ENCODE measurements at regions not wholly inside any gene's neighbourhood (a gene's known extent, or its start where the extent isn't known, plus 50 kb on each side); places are given as distances from the start of the nearest gene placed in this dataset.

DNA sequence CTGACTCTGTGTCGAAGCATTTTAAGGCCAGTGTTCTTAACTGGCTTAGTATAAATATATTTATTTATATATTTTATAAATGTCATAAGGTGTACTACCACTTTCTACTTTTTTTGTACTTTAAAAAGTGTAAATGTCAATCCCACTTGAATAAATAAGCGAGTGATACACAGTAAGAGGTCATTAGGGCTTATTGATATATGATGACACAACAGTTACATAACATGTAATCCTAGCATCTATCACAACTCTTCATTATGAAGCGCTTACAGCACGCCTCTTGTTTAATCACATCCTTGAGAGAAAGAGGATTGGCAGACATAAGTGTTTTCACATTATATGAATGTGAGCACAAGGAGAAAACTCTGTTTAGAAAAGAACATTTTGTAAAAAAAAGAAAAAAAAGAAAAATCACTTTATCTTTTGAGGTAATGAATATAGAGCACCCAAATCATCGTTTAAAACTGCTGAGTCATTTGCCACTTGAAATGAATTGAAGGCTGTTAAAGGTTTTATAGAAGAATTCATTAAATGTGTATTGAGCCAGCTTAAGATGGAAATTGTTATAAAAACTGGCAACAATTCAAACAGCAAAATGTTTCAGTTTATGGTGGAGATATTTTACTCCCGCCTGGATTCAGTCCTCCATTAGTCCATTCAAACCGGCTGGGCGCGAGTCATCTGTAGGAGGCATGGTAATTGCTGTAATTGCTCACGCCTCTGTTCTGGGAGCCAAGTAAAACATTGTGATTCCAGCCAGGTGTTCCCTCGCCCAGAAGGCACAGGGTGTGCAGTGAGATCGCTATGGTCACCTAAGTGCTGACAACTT, 627.3 kb upstream of the KIRREL3 start:
- no peak for DNase-seq

DNA sequence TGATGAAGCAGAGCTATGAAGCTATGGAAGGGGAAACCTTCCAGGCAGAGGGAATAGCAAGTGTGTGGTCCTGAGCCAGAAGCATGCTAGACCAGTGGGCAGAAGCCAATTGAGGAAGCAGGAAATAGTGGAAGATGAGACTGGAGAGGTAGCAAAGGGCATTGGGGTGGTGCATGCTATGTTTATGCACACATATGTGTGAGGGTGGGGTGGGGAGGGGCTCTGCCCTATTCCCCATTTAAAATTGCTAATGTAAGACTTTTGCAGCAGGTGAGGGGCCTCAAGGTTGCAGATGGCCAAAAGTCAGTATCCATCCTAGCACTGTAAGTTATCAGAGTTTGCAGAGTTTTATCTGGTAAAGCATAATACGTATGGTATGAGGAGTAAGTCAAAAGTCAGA, 626.6 kb upstream of the KIRREL3 start:
- DNase-seq: no peak

DNA sequence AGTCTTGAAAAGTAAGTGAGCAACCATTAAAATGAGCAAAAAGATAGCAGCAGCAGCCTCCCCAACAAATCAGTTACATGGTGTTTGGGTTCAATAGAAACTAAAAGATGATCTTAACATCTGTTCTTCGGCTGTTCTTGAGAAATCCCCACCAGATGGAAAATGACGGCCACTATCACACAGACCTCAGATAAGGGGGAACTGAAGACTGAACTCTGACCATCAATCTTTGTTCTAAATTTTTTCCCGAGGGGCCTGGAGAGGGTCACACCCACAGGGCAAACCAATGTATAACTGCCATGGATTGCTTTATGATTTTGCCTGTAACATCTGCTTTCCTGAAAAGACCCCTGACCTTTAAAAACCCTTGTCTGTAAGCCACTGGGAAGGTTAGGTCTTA, 624.8 kb upstream of the KIRREL3 start:
- no peak for DNase-seq

DNA sequence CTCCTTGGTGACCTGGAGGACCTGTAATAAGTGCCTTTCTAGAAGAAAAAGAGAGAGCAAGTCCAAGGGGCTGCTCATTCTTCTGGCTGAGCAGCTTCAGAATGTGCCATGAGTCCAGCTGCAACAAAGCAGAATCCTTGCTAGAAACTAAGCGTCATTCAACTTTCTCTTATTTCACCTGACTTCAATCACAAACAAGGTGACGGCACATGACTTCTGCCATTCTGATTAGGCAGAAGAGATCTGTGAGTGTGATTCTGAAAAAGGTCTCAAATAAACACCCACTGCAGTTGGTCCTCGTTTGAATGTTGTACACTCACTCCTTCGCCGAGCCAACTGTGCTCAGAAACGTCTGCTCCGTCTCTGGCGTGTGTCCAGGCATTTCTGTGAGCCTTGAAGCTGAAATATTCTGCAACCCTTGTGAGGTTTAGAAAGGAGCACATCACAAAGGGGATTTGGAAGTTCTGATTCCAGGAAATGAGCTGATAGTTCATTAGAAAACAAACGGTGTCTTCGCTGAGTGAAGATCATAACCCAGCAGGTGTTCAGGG, 623.8 kb upstream of the KIRREL3 start:
- peak; percentile 1 for DNase-seq

DNA sequence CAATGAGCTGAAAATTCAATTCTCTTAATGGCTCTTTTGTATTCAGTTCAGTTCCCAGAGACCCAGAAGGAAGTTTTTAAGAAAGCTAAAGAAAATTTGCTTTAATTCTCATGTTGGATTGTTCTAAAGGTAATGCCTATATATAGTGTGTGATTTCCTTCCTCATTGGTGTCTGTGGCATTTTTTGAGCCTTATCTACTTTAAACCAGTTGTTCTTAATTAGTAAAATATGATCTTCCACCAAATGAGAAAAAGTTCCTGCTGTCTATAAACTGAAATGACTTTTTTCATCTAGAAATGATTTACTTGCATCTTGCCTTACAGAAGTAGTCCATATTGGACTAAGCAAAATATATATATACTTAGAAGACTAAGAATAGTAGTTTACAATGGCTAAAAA, 622.1 kb upstream of the KIRREL3 start:
- DNase-seq: no peak

DNA sequence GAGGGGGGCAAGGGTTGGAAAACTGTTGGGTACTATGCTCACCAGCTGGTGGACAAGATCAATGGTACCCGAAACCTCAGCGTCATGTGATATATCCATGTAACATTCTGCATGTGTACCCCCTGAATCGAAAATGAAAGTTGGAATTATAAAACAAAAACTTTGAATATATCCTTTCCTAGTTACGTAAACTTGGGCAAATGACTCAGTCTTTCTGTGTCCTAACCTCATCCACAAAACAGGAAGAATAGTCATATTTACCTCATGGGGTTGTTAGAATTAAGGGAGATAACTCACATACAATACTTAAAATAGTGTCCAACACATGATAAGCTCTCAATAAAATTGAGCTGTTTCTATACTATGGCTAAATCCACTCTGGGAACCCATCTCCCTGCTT, 620.1 kb upstream of the KIRREL3 start:
- DNase-seq: no peak

DNA sequence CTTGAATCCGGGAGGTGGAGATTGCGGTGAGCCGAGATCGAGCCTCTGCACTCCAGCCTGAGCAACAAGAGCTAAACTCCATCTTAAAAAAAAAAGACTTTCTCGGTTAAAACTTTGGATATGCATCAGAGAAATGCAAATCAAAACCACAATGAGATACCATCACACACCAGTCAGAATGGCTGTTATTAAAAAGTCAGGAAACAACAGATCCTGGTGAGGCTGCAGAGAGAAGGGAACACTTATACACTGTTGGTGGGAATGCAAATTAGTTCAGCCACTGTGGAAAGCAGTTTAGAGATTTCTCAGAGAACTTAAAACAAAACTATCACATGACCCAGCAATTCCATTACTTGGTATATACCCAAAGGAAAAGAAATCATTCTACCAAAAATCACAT, 619.4 kb upstream of the KIRREL3 start:
- DNase-seq: no peak

DNA sequence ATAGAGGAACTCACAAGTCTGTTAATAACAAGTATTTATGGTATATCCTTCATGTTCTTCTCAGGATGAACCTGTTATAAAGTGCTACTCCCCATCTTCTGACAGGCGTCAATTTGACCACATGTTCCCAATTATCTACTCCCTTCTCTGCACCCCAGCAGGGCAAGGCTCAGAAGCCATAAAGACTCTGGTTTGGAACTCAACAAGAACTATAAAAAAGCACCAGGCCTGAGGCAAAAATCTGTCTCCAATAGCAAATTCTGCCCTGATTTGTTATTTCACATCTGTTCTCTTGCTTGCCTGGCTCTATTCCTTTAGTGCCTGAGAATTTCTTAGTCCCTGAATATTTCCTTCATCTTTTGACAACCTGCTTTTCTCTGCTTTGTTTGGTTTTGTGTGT, 618.2 kb upstream of the KIRREL3 start:
- no peak for DNase-seq

DNA sequence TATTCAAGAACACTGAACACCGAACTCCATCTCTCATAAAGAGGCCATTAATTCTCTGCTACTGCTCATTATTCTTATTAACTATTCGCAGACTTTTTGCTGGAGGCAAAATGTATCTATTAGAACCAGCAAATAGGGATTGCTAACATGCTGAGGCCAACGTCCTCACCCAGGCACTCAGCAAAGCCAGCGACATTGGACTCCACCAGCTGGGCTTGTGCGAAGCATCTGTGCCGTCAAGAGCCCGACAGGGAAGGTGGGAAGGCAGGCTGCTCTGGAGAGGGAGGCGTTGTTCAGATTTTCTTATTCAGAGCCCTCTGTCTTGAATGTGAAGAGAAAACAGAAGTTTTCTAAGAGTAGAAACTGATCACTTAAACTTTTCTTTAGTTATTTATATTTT, 615.6 kb upstream of the KIRREL3 start:
- no peak for DNase-seq

DNA sequence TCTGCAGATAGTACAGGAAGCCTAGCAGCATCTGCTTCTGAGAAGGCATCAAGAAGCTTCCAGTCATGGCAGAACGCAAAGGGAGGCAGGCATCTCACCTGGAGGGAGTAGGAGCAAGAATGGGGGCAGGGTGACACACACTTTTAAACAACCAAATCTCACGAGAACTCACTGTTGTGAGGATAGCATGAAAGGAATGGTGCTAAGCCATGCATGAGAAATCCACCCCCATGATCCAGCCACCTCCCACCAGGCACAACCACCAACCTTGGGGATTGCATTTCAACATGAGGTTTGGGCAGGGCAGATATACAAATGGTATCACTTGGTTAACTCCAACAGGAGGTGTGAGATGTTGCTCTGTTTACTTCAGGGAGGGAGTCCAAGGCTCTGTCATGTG, 612.0 kb upstream of the KIRREL3 start:
- no peak for DNase-seq

DNA sequence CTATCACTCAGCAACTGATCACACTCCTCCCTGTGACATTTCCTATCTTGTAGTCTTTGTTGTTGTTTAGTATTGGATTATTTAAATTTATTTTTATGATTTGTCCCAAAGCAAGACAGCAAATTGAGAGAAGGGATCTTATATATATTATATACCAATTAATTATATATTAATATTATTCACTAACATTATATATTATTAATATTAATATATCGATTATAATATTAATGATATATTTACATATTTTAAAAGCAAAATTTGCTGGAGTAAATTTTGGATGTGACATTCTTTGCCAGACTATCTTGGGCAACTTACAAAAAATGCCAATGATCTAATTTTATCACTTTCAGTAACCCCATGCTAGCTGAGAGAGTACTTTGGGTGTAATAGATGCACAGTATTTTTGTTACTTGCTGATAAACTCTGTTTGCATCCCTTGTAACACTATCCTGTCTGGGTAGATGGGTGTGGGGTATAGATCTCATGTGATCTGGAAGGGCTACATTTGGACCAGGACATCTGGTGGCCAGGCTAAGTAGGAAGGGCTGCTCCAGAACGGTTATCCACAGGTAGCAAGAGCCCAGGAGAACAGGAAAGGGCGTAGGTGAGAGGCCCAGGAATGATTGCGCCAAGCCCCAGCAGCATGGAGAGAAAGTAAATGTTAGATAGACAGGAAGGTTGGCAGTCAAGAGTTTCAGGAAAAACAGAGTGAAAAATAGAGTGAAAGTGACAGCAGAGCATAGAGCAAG, 608.6 kb upstream of the KIRREL3 start:
- DNase-seq: no peak

DNA sequence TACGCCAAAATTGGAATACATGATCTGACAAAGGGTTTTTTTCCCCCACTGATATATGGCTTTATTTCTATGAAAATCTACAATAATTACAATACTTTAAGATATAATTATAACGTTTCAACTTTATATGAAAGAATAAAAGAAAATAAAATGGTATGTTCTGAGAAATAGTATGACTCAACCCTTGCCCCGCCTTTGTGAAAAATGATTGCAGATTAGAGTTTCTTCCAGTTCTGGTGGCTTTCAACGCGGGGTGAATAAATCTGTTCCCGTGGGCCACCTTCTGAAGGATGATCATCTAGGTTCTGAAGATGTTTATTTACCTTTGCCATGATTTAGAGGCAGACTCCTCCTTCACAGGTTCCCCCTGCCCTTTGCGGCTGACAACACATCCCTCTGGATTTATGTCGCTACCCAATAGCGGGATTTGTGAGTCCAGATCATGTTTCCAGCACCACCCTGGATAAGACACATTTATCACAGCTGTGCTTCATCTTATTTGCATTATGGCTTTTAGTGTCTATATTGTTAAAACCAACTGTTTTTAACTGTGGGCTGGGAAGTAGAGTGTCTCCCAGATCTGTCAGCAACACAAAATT, 607.0 kb upstream of the KIRREL3 start:
- DNase-seq: no peak

DNA sequence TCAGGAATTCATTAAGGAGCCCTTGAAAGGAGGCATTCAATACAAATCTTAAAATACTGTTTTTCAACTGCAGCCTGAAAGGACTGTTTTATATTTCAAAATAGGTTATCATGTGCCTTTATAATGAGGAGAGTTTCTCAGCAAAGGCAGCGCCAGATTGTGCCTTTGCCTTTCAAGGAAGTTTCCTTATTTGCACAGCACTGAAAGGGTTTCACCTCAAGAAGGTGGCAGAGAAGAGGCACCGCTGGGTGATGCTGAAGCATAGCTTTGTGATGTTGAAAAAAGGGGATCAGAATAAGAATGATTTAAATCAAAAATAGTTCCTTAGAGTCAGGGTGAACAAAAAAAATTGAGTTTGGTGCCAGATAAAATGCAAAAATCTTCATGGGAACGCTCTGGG, 601.0 kb upstream of the KIRREL3 start:
- no peak for DNase-seq

DNA sequence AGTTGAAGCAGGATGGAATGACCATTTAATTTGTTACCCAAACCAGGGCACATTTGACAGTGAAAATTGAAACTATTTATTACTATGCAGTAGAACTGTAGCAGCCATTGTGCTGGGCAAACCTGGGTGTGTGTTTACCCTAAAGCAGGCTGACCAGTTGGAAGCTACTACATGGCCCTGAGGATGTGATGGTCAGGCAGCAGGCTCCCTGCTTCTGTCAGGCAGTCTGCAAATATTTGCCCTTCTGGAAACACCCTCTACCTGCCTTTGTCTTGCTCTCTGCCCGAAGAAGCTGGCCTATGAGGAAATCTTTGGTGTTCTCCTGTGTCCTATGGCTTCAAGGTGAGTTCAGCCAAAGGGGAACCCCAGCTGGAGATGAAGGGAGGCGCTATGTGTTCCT, 600.1 kb upstream of the KIRREL3 start:
- DNase-seq: no peak

DNA sequence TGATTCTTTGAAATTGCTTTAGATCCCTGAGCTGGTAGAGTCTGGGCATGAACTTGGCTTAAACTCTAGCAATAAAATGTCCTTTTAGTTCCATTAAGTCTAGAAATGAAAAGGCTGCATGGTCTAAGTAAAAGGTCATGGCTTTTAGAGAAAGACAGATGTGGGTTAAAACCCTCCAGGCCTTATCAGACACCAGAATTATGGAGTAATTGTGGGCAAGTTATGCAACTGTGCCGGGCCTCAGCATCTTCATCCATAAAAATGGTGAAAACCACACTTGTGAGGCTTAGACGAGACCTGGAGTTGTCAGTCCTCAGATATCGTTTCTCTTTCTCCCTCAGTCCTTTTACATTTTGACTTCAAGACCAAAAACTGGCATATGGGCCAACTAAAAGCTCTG, 597.9 kb upstream of the KIRREL3 start:
- DNase-seq: no peak

DNA sequence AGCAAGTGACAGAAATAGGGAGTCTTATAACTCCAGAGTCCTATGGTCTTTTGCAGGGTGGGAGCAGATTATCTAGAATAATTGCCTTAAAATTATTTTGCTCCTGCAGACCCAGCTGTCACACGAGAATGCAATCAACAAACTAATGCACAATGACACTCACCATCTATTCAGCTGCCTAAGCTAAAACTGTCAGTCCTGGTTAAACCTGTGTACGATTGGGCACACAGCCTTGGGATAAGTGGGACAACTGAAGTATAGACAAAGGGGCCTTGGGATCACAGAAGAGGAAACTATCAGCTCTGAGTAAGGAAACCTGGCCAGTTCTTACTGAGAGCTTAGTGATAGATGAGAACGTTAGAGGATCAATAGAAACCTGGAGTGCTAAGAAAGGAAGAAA, 595.9 kb upstream of the KIRREL3 start:
- no peak for DNase-seq

DNA sequence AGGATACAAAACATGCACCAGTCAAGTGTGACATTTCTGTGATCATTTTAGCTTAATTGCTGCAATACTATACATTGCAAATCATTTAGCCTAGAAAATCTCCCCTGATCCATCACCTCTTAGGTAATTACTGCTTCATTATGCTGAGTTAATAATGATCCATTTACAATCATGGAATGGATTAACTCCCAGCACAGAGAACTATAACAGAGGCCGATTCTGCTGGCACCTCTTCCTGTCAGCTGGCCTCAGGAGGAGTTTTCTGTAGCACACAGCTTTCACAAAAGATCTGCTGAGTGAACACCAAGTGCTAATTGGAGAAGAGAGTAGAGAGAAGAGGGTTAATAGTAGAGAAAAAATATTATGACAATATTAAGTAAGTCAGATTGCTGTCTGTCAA, 591.8 kb upstream of the KIRREL3 start:
- DNase-seq: no peak

DNA sequence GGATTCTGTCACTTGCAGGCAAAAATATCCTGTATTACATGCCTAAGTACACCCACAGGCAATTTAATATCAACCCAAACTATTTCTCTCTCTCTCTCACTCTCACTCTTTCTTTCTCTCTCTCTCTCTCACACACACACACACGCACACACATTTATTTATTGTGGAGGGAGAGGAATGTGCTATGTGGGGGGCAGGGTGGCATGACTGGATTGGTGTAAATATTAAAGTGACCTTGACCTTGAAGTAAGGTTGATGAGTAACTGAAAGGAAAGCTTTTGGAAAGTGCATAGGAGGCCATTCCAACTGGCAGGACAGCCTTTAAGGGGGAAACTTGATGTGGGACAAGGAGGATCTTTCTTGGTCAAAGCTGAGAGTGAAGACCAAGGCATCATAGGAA, 589.7 kb upstream of the KIRREL3 start:
- DNase-seq: no peak

DNA sequence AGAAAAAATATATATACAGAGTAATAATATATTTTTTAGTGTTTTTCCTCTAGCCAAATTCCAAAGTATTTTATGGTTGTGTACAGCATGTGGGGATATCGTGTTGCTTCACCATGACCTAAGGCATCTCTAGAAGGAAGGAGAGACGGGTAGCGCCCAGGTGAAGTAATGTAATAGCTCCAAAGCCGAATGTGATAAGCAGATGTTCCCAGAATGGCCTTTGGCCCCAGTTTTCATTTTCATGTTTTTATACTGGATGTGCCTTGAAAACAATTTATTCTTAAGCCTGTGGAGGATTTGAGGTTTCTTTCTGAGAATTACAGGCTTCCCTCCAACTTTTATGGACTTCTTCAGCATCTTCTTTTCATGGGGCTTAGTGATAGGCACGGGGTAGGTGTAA, 587.9 kb upstream of the KIRREL3 start:
- DNase-seq: no peak

DNA sequence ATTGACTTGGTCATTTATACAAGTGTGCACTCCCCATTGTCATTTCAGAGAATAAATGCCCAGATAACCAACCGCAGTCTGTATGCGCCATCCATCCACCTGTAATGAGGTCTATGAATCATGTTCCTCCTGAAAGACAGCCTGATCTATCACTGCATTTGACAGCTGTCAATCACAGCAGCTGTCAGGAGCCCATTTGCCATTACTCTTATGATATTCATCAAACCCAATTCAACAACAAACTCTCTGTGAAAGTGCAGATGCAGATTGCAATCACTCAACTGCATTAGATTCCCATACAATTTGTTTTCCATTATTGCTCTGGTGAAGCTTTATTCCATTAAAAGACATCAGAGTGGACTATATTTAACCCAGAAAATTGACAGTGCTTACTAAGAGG, 586.9 kb upstream of the KIRREL3 start:
- no peak for DNase-seq

DNA sequence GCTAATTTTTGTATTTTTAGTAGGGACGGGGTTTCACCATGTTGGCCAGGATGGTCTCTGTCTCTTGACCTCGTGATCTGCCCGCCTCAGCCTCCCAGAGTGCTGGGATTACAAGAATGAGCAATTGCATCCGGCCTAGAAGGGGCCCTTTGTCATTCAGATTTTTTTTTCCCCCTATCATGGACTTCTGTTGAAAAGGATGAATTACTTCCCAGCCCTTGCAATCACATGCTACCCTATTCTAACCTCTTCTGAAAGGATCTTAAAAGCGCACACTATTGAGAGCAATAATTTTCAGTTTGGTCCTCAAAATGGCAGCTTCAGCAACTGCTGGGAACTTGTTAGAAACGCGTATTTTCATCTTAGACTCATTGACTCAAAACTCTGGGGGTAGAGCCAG, 575.6 kb upstream of the KIRREL3 start:
- no peak for DNase-seq

DNA sequence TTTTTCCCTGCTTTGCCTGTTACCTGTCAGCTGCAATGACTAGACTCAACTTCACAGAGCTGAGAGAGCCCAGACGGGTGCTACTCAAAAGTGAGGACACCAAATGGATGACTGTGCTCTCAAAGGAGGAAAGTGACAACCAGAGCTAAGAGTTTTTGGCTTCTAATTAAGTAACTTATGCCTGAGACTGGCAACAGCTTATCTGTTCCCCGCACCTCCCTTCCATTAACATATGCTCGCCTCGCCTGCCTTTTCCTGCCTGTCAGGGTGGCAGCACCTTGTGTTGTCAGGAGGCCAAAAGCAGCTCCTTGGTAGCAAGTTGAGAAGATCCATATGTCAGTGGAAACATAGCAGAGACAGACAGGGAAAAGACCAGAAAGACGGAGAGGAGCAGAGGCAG, 573.9 kb upstream of the KIRREL3 start:
- DNase-seq: no peak

DNA sequence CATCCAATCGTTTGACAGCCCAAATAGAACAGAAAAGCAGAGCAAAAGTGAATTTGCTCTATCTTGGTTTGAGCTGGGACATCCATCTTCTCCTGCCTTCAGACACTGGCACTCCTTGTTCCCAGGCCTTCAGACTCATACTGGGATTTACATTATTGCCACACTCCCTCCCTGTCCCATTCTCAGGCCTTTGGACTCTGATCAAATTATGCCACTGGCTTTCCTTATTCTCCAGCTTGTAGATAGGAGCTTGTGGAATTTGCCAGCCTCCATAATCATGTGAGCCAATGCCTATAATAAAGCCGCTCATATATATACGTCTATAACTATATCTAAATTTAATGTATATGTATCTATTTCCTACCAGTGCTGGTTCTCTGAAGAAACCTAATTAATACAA, 568.3 kb upstream of the KIRREL3 start:
- no peak for DNase-seq

All from kidney glomerular epithelial cell (primary cell).